HUDEP-2 (cell line): ENCODE measurements at regions not wholly inside any gene's neighbourhood (a gene's known extent, or its start where the extent isn't known, plus 50 kb on each side); places are given as distances from the start of the nearest gene placed in this dataset.
A peak's percentile ranks its signal among the peaks of the same experiment; 100 is the strongest.
"Not testable (repeated sequence)": the region's sequence is repeated elsewhere in the genome, so short reads cannot be mapped to it uniquely, and the experiment has no call there.

Experiments used
- DNase-seq, 76 experiments: peaks; one replicate each; lab custom pipeline; 2025; ENCODE audit not compliant: unreplicated experiment in 76 of 76; lab: John Stamatoyannopoulos, UW

- DNase-seq = no peak
Observed at GRCh38 chr4:186775902-186776301, 52.2 kb upstream of the FAT1 start.

DNA sequence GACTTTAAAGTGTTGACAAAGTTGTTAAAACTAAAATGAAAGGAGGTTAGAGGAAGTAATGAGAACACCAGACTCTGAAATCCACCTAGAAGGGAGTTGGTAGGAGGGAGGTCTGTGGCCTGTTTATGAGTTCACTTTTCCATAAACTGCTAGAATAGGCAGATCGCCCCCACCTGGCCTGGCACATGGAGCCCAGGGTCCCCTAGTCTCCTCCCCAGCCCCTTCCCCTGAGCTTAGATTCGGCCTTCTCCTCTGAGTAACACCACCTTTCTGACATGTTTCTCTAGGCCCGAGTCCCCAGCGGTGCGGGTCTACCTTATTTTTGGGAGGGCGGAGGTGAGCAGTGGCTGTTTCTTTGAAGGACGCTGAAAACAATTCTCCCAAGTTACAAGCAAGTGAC lies 54.5 kb upstream of the FAT1 start:
- DNase-seq = no peak

DNA sequence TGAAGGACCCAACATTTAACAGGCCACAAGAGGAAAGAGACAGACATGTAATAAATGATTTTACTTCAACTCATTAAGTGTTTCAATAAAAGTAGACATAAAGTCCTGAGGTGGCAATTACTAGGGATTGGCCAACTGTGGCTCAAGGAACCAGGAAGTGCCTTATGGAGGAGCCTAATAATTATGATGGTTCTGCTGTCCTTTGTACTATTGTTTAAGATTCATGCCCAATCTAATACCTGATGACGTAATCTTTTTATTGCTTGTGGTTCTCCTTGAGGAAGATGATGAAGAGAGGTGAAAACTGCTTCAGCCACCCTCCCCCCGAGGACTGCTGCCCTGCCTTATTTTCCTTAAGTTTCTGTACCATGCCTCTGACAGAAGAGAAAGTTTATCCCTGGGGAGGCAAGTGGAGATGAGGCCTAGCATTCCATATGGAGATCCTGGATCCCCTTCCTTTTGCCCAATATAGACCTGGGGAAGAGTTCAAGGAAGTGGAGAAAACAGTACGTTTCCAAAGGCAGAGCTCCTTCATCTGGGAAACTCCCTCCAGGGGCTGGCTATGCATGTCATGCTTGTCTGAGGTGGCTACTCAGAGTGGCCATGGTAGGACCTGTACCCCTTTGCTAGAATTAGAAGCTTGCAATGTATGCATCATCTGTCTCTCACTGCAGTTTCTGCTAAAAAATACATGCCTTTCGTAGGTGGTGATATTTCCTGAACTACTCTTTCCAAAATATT lies 56.8 kb upstream of the FAT1 start:
- no peak for DNase-seq

- peak in 1 of 76 experiments; percentile 14 for DNase-seq
Observed at GRCh38 chr4:186781032-186781917, 57.6 kb upstream of the FAT1 start.

DNA sequence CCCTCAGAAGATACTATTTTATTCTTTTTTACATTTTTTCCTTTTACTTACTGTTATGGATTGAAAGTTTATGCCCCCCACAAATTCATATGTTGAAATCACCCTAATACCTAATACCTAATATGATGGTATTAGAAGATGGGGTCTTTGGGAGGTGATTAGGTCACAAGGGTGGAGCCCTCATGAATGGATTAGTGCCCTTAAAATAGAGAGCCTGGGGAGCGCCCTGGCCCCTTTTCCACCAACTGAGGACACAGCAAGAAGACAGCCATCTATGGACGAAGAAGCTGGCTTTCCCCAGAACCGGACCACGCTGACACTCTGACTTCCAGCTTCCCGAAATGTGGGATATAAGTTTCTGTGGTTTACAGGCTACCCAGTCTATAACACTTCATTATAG lies 58.6 kb upstream of the FAT1 start:
- no peak for DNase-seq

DNA sequence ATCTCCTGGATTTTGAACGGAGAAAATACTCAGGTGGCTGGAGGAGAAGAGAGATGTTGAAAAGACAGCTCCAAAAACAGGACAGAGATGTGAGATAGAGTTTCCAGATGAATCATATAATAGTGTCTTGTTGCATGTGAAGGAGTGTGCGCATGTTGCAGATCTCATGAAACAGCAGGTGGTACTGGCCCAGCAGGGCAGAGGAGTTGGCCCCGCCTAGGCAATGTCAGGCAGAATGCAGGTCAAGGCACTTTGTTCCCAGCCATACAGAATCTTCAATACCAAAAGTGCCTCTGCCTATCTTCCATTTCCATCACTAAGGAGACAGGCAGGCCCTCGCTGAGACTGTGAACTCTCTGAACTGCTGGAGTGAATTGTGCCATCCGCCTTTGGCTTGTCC lies 63.9 kb upstream of the FAT1 start:
- DNase-seq = no peak

DNA sequence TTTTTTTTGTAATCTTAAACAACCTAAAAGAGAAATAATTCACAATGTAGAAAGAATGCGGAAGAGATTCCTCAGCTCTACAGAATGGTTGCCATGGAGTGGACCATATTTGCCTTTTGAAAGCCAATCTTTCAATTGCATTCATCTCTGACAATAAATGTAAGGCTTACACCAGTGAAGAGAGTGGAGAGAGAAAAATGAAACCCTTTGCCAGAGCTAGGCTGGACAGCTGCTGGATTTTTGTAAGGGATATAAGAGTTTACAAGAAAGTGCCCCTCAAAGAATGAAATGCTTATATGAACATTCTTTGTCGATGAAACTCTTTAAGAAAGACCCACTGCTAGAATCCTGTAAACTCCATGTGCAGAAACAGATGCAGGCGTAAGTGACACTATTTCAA lies 66.0 kb upstream of the FAT1 start:
- DNase-seq = no peak

GRCh38 chr4:186790630-186791029 lies 67.0 kb upstream of the FAT1 start:
- DNase-seq = no peak

GRCh38 chr4:186792728-186793366 lies 69.2 kb upstream of the FAT1 start:
- DNase-seq = no peak

GRCh38 chr4:186798951-186799659 lies 75.4 kb upstream of the FAT1 start:
- no peak for DNase-seq

DNA sequence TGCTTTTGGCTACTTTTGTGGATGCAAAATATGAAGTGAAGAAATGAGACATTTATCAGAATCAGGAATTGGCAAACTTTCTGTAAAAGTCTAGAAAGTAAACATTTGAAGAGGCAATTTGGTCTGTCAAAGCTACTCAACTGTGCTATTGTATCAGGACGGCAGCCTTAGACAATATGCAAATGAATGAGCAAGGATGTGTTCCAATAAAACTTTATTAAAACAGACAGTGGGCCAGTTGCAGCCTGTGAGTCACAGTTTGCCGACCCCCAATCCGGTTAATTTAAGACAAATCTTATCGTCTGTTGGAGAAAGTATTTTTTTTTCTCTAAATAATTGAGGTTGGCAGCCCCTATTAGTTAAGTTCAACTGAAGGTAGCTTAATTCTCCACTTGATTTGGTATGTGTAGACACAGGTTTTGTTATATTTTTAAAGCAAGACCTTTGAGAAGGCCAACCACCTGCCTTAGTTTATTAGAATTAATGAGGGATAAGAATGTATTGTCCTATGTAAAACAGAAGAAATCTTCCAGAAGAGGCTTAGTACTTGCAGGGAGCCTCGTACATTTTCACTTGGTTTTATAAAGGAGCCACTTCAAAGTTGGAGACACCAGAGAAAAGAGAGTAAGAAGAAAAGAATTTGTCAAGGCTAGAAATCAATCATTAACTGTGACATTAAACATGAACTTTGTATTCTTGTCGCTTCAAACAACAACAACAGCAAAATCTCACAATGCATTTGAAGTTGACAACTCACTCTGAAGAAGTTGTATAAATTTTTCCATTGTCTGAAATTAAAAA lies 81.6 kb upstream of the FAT1 start:
- DNase-seq = no peak

- not testable (repeated sequence) for DNase-seq
Observed at GRCh38 chr4:186805917-186806316, 82.3 kb upstream of the FAT1 start.

DNA sequence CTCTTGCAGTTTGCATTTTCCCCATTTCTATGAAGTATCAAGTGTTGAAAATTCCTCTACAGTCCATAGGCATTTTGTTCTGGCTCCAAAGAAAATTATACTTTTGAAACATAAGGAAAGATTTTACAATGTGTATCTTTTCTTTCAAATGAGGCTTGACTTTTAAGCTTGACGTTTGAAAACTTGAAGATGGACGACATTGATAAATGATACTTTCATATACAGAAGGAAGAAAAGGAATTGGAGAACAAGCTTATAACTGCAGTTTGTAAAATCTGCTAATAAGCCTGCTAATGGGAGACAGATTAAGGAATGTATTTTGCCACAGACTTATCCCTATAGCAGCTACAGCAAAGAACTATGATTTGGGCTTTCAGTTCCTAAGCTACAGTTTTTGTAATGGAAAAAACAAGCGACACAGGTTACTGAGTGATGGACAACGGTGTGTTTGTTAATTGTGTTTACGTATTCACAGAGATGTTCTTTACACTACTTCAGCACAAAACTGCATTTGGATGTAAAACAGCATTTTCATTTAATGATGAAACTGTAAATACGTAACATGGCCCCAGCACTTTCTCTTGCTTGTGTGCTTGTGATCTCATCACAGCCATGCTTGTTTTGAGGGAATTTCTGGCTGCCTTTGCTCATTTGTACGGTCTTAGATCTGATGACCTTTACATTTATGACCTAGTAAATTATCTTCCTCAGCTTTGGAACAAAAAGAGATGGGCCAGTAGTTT lies 83.2 kb upstream of the FAT1 start:
- no peak for DNase-seq

GRCh38 chr4:186807808-186808629 lies 84.4 kb upstream of the FAT1 start:
- DNase-seq = no peak

- DNase-seq = peak in 16 of 76 experiments; percentile 1 to 57 (median 5)
Observed at GRCh38 chr4:186808630-186809018, 85.0 kb upstream of the FAT1 start.

GRCh38 chr4:186809070-186809469 lies 85.4 kb upstream of the FAT1 start:
- DNase-seq = no peak

GRCh38 chr4:186810613-186811150 lies 87.0 kb upstream of the FAT1 start:
- no peak for DNase-seq

DNA sequence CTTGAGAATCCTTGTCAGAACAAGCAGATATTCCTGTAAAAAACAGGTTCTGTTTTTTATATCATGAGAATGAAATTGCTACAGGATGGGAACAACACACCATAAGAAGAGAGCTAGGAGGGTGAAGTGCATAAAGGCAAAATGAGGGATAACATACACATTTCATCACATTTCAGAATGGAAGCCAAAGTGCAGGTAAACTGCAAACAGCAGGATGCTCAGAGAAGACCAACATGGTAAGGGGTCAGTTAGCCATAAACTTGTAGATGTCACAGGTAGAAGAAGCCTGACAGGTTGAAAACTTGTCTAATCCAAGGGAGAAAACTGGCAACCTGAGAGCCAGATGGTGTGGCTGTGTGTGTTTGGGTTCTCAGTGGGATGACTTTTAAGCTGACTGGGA lies 88.9 kb upstream of the FAT1 start:
- DNase-seq = no peak
